Stimulated activated CD4-positive, alpha-beta T cell treated with anti-CD3 and anti-CD28 coated beads, Interleukin-4, amount 100 ng/mL, for 4 hours (primary cell): ENCODE measurements at regions not wholly inside any gene's neighbourhood (a gene's known extent, or its start where the extent isn't known, plus 50 kb on each side); places are given as distances from the start of the nearest gene placed in this dataset.
"Not testable (repeated sequence)": the region's sequence is repeated elsewhere in the genome, so short reads cannot be mapped to it uniquely, and the experiment has no call there.

ENCODE experiments used
- DNase-seq, 2 experiments: peaks; one replicate each; pipeline ENCODE4 v3.0.0-alpha.2; 2020

DNA sequence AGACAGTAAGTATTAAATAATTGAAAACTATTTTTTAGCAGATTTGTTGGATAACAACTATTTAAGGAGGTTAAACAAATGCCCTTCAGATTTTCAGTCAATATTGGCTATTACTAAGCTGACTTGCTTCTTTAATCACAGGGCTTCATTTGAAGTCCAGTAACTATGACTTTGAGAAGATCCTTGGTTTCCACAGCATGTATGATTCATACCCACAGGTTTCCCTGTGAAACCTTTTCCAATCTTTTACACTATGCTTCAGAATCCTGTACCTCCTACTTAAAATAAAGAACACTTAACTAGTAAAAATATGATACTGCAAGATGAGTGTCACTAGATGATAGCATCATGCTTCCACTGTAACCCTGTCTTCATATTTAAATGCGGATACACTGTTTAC lies 211.9 kb downstream of the SPATA31A1 start:
- not testable (repeated sequence) for DNase-seq

GRCh38 chr9:39568900-39569299 lies 213.4 kb downstream of the SPATA31A1 start:
- DNase-seq: not testable (repeated sequence)

DNA sequence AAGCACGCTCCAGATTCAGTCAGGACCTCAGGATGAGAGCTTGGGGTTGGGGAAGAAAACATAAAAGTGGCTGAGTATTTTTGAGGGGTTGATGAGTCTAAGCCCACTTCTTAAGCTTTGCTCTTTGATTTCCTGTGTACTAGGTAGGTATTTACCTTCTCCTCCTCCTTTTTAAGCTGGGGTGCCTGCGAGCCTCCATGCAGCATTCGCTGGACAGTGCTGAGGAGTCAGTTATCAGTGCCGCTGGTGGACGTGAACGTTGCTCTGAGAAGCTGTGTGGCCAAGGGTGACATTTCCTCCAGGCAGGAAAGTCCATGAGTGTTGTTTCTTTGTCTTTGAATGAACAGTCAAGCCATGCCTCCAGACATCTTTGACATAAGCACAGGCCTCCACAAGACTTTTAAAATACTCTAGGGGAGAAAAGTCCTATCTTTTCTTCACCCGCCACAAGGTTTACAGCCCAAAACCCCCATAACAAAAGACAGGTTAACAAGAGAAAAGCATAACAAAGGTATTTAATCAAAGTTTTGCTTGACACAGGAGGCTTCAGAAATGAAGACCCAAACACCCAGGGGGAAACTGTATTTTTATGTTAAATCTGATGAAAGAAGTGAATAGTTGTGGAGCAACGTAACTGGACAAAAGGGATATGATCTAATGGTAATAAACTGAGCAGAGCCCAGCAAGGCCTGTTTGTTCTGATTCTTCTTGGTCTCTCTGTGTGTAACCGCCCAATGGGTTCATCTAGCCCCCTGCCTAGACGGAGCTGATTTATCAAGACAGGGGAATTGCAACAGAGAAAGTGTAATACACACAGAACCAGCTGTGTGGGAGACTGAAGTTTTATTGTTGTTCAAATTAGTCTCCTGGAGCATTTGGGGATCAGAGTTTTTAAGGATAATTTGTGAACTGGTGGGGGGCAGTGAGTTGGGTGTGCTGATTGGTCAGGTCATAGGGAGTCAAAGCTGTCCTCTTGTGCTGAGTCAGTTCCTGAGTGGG lies 217.9 kb downstream of the SPATA31A1 start:
- not testable (repeated sequence) for DNase-seq

DNA sequence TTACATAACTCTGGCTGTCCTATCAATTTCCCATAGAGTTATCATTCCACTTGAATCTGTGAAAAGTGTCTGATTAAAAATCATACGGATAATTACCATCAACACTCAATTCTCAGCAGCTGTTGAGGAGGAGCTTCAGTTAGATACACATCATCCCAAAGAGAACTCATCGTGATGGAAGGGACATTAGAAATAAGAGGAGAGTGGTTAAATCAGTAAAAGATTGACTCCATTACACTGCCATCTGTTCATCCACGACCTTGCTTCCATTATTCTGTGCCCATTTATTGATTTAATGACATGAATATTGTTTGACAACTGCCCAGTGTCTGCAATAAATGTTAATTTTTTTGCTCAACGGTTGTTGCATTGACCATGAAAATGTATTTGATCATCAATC lies 223.5 kb downstream of the SPATA31A1 start:
- DNase-seq: not testable (repeated sequence)

DNA sequence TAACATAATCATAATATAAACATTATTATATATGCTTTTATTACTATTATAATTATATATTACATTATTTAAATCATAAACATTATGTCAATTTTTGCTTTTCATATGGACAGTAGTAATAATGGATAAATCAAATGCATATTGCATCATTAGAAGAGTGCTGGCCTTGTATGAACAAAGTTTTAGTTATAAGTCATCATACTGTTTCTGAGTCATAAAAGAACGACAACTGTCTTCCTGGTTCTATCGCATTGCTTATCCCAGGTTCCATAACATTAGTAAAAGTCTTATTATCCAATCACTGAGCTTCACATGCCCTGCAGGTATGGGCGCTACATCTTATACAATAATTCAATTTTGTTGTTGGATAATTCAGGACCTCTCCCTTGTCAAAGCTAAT lies 225.8 kb downstream of the SPATA31A1 start:
- DNase-seq: not testable (repeated sequence)

GRCh38 chr9:39582677-39583412 lies 227.4 kb downstream of the SPATA31A1 start:
- DNase-seq: not testable (repeated sequence)

GRCh38 chr9:39583413-39583747 lies 227.9 kb downstream of the SPATA31A1 start:
- DNase-seq: not testable (repeated sequence)

- DNase-seq: not testable (repeated sequence)
Observed at GRCh38 chr9:39585233-39585632, 229.8 kb downstream of the SPATA31A1 start.

DNA sequence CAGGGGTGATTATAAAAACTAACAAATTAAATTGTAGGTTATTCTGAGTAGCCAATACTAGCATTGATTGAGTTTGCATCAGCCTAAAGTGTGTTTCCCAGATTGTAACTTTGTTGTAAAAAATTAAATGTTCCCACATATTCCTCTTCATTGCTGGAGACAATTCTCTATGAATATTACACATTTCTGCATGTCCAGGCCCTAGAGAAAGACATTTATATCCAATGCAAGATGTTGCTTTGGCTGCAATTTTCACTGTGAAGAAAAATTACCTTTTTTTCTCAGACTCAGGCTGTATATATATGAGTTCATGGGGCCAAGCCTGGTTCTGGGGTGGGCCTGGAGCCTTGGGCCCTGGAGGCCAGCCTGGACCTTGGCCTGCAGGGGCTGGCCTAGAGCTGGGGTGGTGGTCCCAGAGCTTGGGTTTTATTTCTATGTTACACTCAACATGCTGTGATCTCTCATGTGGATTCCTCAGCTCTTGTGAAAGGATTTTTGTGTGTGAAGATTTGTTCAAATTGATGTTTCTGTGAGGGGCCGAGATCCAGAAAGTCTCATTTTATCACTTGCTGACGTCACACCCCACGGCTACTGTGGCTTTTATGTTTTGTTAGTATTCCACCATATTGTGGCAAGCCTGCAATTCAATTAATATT lies 232.5 kb downstream of the SPATA31A1 start:
- no peak for DNase-seq

DNA sequence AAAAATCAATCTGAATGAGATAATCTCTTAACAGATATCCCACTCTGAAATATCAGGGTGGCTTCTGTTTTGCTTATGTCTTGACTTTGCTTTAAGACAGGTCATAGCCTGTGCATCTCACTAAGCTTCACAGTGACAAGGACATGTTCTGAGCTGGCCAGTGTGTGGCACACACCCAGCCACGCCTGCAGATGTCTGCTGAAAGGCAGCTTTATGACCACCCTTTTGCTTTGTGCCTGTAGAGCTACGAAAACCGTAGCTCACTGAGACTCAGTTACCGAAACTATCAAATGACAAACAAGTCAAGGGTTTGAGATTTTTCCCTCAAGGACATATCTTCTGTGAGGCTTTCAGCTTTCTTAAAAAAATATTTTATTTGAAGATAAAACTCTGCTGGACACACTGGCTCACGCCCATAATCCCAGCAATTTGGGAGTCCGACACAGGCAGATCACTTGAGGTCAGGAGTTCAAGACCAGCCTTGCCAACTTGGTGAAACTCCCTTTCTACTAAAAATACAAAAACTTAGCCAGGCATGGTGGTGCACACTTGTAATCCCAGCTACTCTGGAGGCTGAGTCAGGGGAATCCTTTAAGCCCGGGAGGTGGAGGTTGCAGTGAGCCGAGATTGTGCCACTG lies 233.2 kb downstream of the SPATA31A1 start:
- DNase-seq: no peak

DNA sequence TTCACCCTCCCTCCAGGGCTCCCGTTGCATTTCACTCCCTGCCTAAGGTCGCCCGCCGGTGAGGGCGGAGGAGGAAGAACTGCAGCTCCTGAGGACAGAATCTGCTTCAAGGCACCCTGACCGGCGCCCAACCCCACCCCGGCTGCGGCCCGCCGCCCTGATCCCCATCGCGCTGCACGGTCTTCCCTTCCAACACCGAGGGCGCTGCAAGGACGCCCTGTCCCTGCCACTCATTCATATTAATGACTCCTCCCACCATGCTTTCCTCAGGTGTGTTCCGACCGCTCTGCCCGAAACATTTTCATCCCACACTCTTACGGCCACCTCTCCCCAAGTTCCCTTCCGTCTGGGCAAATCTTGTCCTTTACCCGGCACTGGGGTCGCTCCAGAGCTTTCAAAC lies 248.6 kb downstream of the SPATA31A1 start:
- DNase-seq: not testable (repeated sequence)

DNA sequence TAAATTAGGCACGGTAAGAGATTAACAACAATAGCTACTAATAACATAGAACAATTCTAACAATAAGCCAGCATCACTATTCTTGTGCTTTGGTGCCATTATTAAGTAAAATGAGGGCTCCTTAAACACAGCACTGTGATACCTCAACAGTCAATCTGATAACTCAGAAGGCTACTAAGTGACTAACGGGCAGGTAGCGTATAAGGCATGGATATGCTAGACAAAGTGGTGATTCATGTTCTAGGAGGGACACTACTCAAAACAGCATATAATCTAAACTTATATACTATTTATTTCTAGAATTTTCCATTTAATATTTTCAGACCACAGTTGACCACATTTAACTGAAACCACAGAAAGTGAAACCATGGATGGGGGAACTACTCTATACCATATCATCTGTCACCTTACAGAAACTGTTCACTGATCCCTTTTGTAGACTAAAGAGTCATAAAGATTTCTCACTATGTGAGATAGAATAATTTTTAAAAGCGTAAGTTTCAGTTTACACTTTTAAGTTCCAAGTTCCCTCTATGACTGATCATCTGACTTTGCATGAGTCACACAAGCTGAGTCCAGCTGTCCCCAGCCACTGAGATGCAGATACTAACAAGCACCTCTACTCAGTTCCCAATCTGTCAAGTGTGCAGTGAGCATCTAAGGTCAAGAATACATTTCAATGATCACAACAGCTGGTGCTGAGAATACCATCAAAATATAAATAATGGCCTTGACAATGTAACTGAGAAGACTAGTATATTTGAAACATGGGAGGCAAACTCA lies 256.2 kb downstream of the SPATA31A1 start:
- not testable (repeated sequence) for DNase-seq

- not testable (repeated sequence) for DNase-seq
Observed at GRCh38 chr9:39616480-39616879, 261.0 kb downstream of the SPATA31A1 start.

DNA sequence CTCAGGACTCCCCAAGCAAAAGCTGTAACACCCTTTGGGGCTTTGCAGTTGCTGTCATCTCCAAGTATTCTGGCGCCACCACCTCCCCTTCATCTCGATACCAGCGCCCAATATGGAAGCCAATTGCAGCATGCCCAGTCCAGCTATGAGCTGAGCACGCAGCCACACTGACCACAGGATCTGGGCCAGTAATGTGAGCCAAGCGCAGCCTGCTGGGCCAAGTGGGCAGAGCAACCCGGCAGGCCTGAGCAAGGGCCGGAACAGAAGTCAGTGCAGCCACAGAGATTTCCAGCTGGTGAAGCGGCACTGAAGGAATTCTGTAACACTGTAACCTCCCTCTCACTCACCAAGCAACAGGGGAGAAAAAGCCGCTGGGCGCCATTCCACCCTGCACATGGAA lies 268.6 kb downstream of the SPATA31A1 start:
- DNase-seq: not testable (repeated sequence)

DNA sequence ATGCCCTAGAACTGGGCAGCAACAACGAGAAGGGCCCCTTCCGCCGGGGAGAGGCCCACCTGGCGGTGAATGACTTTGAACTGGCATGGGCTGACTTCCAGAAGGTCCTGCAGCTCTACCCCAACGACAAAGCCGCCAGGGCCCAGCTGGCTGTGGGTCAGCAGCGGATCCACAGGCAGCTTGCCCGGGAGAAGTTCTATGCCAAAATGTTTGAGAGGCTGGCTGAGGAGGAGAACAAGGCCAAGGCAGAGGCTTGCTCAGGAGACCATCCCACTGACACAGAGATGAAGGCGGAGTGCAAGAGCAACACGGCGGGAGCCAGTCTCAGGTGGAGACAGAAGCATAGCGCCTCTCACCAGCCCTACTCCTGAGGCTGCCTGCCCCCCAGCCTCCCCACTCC lies 276.6 kb downstream of the SPATA31A1 start:
- not testable (repeated sequence) for DNase-seq

GRCh38 chr9:39649029-39649428 lies 293.6 kb downstream of the SPATA31A1 start:
- not testable (repeated sequence) for DNase-seq

- not testable (repeated sequence) for DNase-seq
Observed at GRCh38 chr9:39656960-39657603, 301.6 kb downstream of the SPATA31A1 start.

- not testable (repeated sequence) for DNase-seq
Observed at GRCh38 chr9:39663020-39663419, 307.6 kb downstream of the SPATA31A1 start.

- not testable (repeated sequence) for DNase-seq
Observed at GRCh38 chr9:39663713-39664112, 308.2 kb downstream of the SPATA31A1 start.

GRCh38 chr9:39665020-39665419 lies 309.6 kb downstream of the SPATA31A1 start:
- not testable (repeated sequence) for DNase-seq
